ENCODE measurements at regions not wholly inside any gene's neighbourhood (a gene's known extent, or its start where the extent isn't known, plus 50 kb on each side); places are given as distances from the start of the nearest gene placed in this dataset.
"Not testable (repeated sequence)": the region's sequence is repeated elsewhere in the genome, so short reads cannot be mapped to it uniquely, and the experiment has no call there.

DNA sequence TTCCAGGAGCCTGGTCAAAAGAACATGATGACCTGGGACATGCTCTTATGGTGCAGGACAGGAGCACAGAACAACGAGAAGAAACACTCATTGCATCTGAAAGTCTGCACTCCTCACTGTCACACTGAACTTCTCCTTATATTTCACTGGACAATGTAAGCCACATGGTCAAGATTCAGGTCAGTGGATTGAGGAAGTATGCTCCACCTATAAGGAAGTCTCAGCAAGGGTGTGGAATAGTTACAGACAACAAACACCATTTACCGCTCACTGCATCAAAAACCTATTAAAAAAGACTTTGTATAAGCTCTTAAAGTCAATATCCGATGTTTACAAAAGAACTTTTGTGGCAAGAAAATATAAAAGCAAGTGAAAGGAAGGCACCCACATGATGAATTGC, 153.1 kb upstream of the FOXG1 start:
- TF ChIP-seq, protein P1, sequence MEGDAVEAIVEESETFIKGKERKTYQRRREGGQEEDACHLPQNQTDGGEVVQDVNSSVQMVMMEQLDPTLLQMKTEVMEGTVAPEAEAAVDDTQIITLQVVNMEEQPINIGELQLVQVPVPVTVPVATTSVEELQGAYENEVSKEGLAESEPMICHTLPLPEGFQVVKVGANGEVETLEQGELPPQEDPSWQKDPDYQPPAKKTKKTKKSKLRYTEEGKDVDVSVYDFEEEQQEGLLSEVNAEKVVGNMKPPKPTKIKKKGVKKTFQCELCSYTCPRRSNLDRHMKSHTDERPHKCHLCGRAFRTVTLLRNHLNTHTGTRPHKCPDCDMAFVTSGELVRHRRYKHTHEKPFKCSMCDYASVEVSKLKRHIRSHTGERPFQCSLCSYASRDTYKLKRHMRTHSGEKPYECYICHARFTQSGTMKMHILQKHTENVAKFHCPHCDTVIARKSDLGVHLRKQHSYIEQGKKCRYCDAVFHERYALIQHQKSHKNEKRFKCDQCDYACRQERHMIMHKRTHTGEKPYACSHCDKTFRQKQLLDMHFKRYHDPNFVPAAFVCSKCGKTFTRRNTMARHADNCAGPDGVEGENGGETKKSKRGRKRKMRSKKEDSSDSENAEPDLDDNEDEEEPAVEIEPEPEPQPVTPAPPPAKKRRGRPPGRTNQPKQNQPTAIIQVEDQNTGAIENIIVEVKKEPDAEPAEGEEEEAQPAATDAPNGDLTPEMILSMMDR (IDR thresholded peaks at IDR 0.05): no peak
- DNase-seq (ENCODE audit: low spot score): no peak
- no peaks in the 10 kb centered on the region for H3K9me3 ChIP-seq
- H3K36me3 ChIP-seq: no peaks in the 10 kb centered on the region
- H3K27ac ChIP-seq: no peak overlapping the region
- no peaks in the 10 kb centered on the region for H3K27me3 ChIP-seq
- H3K4me3 ChIP-seq: no peak overlapping the region
- no peaks in the 10 kb centered on the region for H3K4me1 ChIP-seq

DNA sequence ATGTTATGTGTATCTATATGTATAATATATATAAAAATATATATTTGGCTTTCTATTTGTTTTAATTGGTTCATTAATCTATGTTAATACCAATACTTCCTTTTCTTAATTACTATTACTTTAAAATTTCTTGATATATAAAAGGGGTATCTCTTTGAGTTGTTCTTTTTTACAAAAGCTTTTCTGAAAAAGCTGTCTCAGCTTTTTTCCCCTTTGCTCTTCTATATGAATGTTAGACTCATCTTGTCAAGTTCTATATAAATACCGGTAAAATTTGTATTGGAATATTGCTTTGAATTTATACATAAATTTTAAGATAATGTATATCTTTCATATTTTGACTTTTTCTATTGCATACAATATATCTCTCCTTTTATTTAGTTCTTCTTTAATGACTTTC, 139.8 kb upstream of the FOXG1 start:
- H3K27ac ChIP-seq: no peak overlapping the region
- peaks cover 0 to 8% of the 10 kb centered on the region in 2 donors for H3K9me3 ChIP-seq
- H3K4me1 ChIP-seq: no peaks in the 10 kb centered on the region
- no peaks in the 10 kb centered on the region for H3K27me3 ChIP-seq
- DNase-seq (ENCODE audit: low spot score): no peak
- H3K4me3 ChIP-seq: no peak overlapping the region
- TF ChIP-seq, protein P1 (IDR thresholded peaks at IDR 0.05): no peak
- no peaks in the 10 kb centered on the region for H3K36me3 ChIP-seq

DNA sequence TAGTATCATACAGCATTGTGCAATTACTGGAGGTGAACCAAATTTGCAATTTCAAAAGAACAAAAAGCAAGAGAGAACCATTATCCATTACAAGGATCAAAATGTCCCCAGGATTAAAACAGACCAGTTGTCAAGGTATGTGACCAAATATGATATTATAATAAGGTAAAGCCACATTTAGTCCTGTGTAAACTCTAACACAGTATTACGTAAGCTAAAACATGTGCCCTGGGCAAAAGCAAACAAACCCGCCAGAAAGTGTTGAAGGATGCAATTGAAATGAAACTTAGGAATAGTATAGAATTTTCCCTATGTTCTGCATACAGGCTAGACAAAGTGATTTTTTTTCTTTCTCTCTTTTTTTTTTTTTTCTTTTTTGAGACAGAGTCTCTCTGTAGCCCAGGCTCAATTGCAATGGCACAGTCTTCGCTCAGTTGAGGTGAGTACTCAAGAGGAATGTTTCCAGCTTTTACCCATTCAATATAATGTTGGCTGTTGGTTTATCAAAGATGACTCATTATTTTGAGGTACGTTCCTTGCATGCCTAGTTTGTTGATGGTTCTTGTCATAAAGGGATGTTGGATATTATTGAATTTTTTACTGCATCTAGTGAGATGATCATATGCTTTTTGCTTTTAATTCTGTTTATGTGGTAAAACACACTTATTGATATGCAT, 137.1 kb upstream of the FOXG1 start:
- H3K36me3 ChIP-seq: no peaks in the 10 kb centered on the region

DNA sequence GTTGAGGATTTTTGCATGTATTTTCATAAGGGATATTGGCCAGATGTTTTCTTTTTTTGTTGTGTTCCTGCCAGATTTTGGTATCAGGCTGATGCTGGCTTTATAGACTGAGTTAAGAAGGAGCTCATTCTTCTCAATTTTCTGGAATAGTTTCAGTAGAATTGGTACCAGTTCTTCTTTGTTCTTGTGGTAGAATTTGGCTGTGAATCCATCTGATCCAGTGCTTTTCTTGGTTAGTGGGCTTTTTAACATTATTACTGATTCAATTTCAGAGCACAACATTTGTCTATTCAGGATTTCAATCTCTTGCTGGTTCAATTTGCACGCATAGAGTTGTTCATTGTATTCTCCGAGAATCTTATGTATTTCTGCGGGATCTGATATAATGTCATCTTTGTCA, 136.5 kb upstream of the FOXG1 start:
- Histone ChIP-seq H3K9me3 (peaks cover 0 to 17% of the 10 kb centered on the region in 2 donors), H3K36me3 (no peaks in the 10 kb centered on the region), H3K4me3 (no peak overlapping the region), H3K27ac (no peak overlapping the region), H3K4me1 (no peaks in the 10 kb centered on the region), H3K27me3 (no peaks in the 10 kb centered on the region)
- TF ChIP-seq, protein P1 (IDR thresholded peaks at IDR 0.05): no peak
- DNase-seq (ENCODE audit: low spot score): no peak

More for the DNA sequence above, 137.1 kb upstream of the FOXG1 start:
- DNase-seq (ENCODE audit: low spot score): no peak
- Histone ChIP-seq H3K27me3 (no peaks in the 10 kb centered on the region), H3K4me1 (no peaks in the 10 kb centered on the region), H3K4me3 (no peak overlapping the region), H3K9me3 (peaks cover 0 to 17% of the 10 kb centered on the region in 2 donors), H3K27ac (no peak overlapping the region)
- TF ChIP-seq, protein P1 (IDR thresholded peaks at IDR 0.05): no peak

DNA sequence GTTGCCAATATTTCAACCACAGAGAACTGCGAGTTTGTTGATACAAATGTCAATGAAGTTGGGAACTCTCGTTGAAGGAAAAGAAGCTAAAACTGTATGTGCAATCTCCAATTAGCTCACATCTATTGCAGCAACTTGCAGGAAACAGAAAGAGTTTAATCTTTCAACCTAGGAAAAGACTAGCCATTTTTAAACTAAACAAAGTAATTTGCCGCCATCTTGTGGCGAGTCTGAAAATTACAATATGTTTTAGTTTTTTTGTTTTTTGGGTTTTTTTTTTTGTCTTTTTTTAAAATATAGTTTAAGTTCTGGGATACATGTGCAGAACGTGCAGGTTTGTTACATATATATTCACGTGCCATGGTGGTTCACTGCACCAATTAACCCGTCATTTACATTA, 131.2 kb upstream of the FOXG1 start:
- no peak overlapping the region for H3K4me3 ChIP-seq
- H3K27me3 ChIP-seq: no peaks in the 10 kb centered on the region
- TF ChIP-seq, protein P1 (IDR thresholded peaks at IDR 0.05): peak in 1 of 2 donors; percentile 63
- peaks cover 0 to 17% of the 10 kb centered on the region in 2 donors for H3K9me3 ChIP-seq
- no peak overlapping the region for H3K27ac ChIP-seq
- no peaks in the 10 kb centered on the region for H3K4me1 ChIP-seq
- no peak for DNase-seq (ENCODE audit: low spot score)
- no peaks in the 10 kb centered on the region for H3K36me3 ChIP-seq

DNA sequence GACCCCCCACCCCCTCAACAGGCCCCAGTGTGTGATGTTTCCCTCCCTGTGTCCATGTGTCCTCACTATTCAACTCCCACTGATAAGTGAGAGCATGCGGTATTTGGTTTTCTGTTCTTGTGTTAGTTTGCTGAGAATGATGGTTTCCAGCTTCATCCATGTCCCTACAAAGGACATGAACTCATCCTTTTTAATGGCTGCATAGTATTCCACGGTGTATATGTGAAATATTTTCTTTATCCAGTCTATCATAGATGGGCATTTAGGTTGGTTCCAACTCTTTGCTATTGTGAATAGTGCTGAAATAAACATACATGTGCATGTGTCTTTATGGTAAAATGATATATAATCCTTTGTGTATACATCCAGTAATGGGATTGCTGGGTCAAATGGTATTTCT, 130.8 kb upstream of the FOXG1 start:
- not testable (repeated sequence) for H3K36me3 ChIP-seq; H3K4me1 ChIP-seq; H3K27ac ChIP-seq; H3K27me3 ChIP-seq; DNase-seq (ENCODE audit: low spot score); H3K4me3 ChIP-seq
- H3K9me3 ChIP-seq: peaks cover 0 to 17% of the 10 kb centered on the region in 2 donors

DNA sequence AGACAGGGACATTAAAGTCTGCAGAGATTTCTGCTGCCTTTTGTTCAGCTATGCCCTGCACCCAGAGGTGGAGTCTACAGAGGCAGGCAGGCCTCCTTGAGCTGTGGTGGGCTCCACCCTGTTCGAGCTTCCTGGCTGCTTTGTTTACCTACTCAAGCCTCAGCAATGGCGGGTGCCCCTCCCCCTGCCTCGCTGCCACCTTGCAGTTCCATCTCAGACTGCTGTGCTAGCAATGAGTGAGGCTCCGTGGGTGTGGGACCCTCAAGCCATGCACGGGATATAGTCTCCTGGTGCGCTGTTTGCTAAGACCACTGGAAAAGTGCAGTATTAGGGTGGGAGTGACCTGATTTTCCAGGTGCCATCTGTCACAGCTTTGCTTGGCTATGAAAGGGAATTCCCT, 125.4 kb upstream of the FOXG1 start:
- H3K27ac ChIP-seq; H3K4me1 ChIP-seq; DNase-seq (ENCODE audit: low spot score); H3K9me3 ChIP-seq; H3K27me3 ChIP-seq; H3K36me3 ChIP-seq; H3K4me3 ChIP-seq: not testable (repeated sequence)

All from right atrium auricular region (tissue), 2 donors.